ENCODE measurements at regions not wholly inside any gene's neighbourhood (a gene's known extent, or its start where the extent isn't known, plus 50 kb on each side); places are given as distances from the start of the nearest gene placed in this dataset.

DNA sequence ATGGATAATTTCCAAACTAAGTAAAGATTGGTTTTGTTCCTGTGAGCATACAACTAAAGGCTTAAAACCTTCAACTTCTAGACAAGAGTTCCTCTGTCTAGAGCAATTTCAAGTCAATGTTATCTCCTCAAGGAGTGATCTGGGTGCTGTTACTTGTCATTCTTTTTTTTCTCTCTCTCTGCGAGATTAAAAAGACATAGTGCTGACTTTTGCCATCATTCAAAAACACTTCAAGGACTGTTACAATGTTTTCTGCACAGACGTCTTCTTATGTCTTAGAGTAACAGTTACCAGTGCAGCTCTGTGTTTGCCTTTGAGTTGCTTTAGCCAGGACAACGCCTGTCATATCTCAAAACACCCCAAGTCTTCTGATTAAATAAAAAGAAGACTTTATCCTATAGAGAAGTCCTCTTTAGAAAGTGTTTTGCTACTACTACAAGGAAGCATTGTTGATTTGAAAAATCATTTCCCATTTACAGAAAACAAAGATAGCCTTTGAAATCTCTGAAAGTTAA lies 263.5 kb upstream of the FERD3L start (continued):
- TF ChIP-seq ZNF462 (CRISPR knock-in tag; IDR thresholded peaks at IDR 0.05) (no peak), EZH2phosphoT487 (IDR thresholded peaks at IDR 0.05; ENCODE audit: unreplicated experiment) (no peak), CREB1 (CRISPR knock-in tag; IDR thresholded peaks at IDR 0.05; ENCODE audit: low read depth) (no peak), STAT1 (IDR thresholded peaks at IDR 0.05; ENCODE audit: unreplicated experiment) (no peak), NANOG (IDR thresholded peaks at IDR 0.05; ENCODE audit: borderline replicate concordance) (no peak), JUNB (IDR thresholded peaks at IDR 0.05; ENCODE audit: unreplicated experiment) (no peak), POLR2AphosphoS5 (IDR thresholded peaks at IDR 0.05; ENCODE audit: low read depth) (no peak), ZNF331 (CRISPR knock-in tag; IDR thresholded peaks at IDR 0.05; ENCODE audit: low read depth) (no peak), EZH2 (IDR thresholded peaks at IDR 0.05; ENCODE audit: low read depth, unreplicated experiment) (no peak), CTCF (conservative IDR thresholded peaks at IDR 0.05; ENCODE audit: low read depth in 2 of 2) (no peak)
